ENCODE measurements at regions not wholly inside any gene's neighbourhood (a gene's known extent, or its start where the extent isn't known, plus 50 kb on each side); places are given as distances from the start of the nearest gene placed in this dataset.

GRCh38 chr4:162347842-162348213, 184.0 kb upstream of the FSTL5 start:
- TF ChIP-seq EZH2phosphoT487 (IDR thresholded peaks at IDR 0.05; ENCODE audit: unreplicated experiment) (no peak), ZNF114 (CRISPR knock-in tag; IDR thresholded peaks at IDR 0.05) (no peak), ZNF331 (CRISPR knock-in tag; IDR thresholded peaks at IDR 0.05; ENCODE audit: low read depth) (no peak), EZH2 (IDR thresholded peaks at IDR 0.05; ENCODE audit: low read depth, unreplicated experiment) (no peak), JUNB (IDR thresholded peaks at IDR 0.05; ENCODE audit: unreplicated experiment) (no peak), POLR2AphosphoS5 (IDR thresholded peaks at IDR 0.05; ENCODE audit: low read depth) (no peak), CREB1 (CRISPR knock-in tag; IDR thresholded peaks at IDR 0.05; ENCODE audit: low read depth) (no peak), NANOG (IDR thresholded peaks at IDR 0.05; ENCODE audit: borderline replicate concordance) (no peak), ETS1 (IDR thresholded peaks at IDR 0.05) (no peak), STAT1 (IDR thresholded peaks at IDR 0.05; ENCODE audit: unreplicated experiment) (no peak), CTCF (conservative IDR thresholded peaks at IDR 0.05; ENCODE audit: low read depth in 2 of 2) (no peak)
- TF ChIP-seq, protein P1, sequence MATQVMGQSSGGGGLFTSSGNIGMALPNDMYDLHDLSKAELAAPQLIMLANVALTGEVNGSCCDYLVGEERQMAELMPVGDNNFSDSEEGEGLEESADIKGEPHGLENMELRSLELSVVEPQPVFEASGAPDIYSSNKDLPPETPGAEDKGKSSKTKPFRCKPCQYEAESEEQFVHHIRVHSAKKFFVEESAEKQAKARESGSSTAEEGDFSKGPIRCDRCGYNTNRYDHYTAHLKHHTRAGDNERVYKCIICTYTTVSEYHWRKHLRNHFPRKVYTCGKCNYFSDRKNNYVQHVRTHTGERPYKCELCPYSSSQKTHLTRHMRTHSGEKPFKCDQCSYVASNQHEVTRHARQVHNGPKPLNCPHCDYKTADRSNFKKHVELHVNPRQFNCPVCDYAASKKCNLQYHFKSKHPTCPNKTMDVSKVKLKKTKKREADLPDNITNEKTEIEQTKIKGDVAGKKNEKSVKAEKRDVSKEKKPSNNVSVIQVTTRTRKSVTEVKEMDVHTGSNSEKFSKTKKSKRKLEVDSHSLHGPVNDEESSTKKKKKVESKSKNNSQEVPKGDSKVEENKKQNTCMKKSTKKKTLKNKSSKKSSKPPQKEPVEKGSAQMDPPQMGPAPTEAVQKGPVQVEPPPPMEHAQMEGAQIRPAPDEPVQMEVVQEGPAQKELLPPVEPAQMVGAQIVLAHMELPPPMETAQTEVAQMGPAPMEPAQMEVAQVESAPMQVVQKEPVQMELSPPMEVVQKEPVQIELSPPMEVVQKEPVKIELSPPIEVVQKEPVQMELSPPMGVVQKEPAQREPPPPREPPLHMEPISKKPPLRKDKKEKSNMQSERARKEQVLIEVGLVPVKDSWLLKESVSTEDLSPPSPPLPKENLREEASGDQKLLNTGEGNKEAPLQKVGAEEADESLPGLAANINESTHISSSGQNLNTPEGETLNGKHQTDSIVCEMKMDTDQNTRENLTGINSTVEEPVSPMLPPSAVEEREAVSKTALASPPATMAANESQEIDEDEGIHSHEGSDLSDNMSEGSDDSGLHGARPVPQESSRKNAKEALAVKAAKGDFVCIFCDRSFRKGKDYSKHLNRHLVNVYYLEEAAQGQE (IDR thresholded peaks at IDR 0.05; ENCODE audit: unreplicated experiment): no peak
- TF ChIP-seq, protein P2, sequence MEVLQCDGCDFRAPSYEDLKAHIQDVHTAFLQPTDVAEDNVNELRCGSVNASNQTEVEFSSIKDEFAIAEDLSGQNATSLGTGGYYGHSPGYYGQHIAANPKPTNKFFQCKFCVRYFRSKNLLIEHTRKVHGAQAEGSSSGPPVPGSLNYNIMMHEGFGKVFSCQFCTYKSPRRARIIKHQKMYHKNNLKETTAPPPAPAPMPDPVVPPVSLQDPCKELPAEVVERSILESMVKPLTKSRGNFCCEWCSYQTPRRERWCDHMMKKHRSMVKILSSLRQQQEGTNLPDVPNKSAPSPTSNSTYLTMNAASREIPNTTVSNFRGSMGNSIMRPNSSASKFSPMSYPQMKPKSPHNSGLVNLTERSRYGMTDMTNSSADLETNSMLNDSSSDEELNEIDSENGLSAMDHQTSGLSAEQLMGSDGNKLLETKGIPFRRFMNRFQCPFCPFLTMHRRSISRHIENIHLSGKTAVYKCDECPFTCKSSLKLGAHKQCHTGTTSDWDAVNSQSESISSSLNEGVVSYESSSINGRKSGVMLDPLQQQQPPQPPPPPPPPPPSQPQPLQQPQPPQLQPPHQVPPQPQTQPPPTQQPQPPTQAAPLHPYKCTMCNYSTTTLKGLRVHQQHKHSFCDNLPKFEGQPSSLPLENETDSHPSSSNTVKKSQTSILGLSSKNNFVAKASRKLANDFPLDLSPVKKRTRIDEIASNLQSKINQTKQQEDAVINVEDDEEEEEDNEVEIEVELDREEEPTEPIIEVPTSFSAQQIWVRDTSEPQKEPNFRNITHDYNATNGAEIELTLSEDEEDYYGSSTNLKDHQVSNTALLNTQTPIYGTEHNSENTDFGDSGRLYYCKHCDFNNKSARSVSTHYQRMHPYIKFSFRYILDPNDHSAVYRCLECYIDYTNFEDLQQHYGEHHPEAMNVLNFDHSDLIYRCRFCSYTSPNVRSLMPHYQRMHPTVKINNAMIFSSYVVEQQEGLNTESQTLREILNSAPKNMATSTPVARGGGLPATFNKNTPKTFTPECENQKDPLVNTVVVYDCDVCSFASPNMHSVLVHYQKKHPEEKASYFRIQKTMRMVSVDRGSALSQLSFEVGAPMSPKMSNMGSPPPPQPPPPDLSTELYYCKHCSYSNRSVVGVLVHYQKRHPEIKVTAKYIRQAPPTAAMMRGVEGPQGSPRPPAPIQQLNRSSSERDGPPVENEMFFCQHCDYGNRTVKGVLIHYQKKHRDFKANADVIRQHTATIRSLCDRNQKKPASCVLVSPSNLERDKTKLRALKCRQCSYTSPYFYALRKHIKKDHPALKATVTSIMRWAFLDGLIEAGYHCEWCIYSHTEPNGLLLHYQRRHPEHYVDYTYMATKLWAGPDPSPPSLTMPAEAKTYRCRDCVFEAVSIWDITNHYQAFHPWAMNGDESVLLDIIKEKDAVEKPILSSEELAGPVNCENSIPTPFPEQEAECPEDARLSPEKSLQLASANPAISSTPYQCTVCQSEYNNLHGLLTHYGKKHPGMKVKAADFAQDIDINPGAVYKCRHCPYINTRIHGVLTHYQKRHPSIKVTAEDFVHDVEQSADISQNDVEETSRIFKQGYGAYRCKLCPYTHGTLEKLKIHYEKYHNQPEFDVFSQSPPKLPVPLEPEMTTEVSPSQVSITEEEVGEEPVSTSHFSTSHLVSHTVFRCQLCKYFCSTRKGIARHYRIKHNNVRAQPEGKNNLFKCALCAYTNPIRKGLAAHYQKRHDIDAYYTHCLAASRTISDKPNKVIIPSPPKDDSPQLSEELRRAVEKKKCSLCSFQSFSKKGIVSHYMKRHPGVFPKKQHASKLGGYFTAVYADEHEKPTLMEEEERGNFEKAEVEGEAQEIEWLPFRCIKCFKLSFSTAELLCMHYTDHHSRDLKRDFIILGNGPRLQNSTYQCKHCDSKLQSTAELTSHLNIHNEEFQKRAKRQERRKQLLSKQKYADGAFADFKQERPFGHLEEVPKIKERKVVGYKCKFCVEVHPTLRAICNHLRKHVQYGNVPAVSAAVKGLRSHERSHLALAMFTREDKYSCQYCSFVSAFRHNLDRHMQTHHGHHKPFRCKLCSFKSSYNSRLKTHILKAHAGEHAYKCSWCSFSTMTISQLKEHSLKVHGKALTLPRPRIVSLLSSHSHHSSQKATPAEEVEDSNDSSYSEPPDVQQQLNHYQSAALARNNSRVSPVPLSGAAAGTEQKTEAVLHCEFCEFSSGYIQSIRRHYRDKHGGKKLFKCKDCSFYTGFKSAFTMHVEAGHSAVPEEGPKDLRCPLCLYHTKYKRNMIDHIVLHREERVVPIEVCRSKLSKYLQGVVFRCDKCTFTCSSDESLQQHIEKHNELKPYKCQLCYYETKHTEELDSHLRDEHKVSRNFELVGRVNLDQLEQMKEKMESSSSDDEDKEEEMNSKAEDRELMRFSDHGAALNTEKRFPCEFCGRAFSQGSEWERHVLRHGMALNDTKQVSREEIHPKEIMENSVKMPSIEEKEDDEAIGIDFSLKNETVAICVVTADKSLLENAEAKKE (CRISPR knock-in tag; IDR thresholded peaks at IDR 0.05): no peak
- Histone ChIP-seq H3K36me3 (ENCODE audit: insufficient read depth) (no peaks in the 10 kb centered on the region), H3F3A (replicated peaks; ENCODE audit: low read depth) (no peaks in the 10 kb centered on the region), H3K4me2 (no peak overlapping the region), H3K27me3 (ENCODE audit: insufficient read depth) (no peaks in the 10 kb centered on the region), H3K4me1 (ENCODE audit: insufficient read depth) (no peaks in the 10 kb centered on the region), H3K9me2 (ENCODE audit: insufficient read depth) (peaks cover 2% of the 10 kb centered on the region; the same call in 1 of the 2 replicates), H3K4me3 (no peak overlapping the region), H2AFZ (no peak overlapping the region), H4K20me1 (replicated peaks; ENCODE audit: insufficient read depth) (no peaks in the 10 kb centered on the region), H3K27ac (ENCODE audit: low read depth) (no peak overlapping the region), H3K79me2 (replicated peaks; ENCODE audit: insufficient read depth) (no peaks in the 10 kb centered on the region)
- no peak for ATAC-seq
- DNase-seq (ENCODE audit: low spot score): no peak
- H3K27me3 Mint-ChIP-seq (ENCODE audit: insufficient read depth, low read depth, poor library complexity): no peaks in the 10 kb centered on the region
- H3K4me1 Mint-ChIP-seq: peaks cover 3% of the 10 kb centered on the region; the same call in 1 of the 3 replicates
- no peaks in the 10 kb centered on the region for H3K9me3 Mint-ChIP-seq
- no peaks in the 10 kb centered on the region for H3K36me3 Mint-ChIP-seq (ENCODE audit: low read depth)
- no peak overlapping the region for H3K4me3 Mint-ChIP-seq
- no peak overlapping the region for H3K27ac Mint-ChIP-seq
